ENCODE measurements at regions not wholly inside any gene's neighbourhood (a gene's known extent, or its start where the extent isn't known, plus 50 kb on each side); places are given as distances from the start of the nearest gene placed in this dataset.

DNA sequence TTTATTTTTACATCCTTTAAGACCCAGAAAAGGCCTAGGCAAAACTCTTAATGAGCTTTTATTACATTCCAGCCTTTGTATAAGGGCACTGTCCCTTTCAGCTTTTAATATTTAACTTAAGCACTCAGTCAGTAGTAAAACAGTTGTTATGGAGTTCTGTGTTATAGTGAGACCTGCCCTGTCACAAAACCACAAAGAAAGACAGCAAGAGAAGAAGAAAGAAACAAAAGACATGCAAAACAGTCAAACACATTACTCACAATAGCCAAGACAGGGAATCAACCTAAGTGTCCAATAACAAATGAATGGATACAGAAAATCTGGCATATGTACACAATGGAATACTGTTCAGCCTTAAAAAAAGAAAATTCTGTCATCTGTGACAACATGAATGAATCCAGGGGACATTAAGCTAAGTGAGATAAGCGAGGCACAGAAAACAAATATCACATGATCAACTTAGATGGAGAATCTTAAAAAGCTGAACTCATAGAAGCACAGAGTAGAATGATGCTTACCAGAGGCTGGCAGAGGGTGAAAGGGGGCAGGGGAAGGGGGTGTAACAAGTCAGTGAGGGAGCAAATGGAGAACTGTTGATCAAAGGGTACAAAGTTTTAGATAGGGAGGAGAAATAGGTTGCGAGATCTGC is 63.8 kb upstream of the CCNG1 start:
- DNase-seq: no peak

DNA sequence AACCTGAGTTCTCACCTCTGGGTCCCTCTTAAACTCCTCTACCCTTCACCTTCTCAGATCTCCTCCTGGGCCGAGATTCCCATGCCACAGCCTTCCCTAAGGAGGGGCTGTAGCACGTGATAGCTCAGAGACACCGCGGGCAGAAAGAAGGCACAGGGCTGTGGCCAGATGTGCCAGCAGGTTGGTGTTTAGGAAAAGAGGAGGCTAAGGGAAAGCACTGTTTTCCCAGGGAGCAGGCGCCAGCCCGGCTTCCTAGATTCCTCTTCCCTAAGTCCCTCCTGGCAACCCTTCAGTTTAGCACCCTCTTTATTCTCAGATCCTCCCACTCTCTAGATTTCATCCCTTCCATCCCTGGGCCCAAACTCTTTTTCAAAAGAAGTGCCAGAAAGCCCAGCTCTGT is 59.4 kb upstream of the CCNG1 start:
- DNase-seq: no peak

DNA sequence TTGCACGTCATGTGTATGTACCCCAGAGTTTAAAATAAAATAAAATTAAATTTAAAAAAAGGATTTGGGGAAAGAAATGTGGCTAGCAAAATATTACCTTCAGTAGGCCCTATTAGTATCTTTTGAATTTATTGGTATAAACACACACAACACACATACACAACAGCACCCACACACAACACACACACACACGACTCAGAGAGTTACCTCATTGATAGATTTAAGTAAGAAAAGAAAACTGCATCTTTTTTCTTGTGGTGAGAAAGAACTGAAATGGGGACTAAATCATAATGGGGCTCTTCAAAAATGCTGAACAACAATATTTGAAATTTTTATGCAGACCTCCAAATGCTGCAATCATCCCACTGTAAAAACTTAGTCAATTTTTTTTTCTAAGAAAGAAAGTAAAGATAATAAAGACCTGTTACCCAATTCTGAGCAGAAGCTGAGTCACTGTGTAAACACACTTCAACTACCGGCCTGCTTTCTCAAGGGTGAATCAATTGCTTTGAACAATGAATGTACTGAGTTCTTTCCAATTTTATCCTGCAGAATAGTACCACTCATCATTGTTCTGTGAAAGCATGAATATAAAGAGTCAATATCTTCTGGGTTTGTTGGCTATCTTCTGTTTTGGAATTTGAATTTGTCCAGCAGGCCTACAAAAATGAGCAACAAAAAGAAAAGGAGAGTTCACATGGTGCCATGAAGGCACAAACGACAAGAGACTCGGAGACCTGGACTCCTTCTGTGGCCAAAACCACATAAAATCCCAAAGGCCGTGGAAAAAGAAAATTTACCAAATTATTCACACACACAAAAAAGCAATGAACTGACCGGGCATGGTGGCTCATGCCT is 57.9 kb upstream of the CCNG1 start:
- no peak for DNase-seq

- DNase-seq: no peak
Measured at GRCh38 chr5:163381832-163382231, 55.6 kb upstream of the CCNG1 start.

GRCh38 chr5:163383754-163384153 is 53.6 kb upstream of the CCNG1 start:
- DNase-seq: no peak

DNA sequence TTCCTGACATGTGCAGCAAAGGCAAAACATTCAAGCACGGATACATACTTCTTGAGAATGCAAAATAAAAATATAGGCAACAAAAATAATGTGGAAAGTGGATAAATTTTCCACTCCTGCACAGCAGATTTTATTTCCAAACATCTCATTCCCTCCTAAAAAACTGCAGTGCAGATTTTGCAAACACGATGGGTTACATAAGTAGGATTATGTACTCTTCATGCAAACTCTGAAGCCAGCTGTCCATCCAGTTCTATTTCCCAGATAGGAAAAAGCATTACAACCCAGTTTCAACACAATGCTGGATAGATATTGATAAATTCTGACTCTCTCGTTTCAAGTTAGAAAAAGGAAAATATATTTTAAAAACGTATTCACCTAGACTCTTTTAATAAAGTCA is 52.7 kb upstream of the CCNG1 start:
- no peak for DNase-seq

DNA sequence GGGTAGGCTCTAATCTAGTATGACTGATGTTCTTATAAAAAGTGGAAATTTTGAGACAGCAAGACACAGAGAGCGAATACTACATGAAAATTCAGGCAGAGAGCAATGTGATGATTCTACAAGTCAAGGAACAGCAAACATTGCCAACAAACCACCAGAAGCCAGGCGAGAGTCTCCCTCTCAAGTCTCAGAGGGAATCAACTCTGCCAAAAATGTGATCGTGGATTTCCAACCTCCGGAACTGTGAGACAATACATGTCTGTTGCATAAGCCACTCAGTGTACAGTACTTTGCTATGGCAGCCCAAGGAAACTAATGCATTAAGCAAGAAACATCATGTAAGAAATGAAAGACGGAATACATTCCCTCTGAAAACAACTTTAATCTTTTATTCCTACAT is 52.1 kb upstream of the CCNG1 start:
- DNase-seq: no peak

GRCh38 chr5:163385824-163386223 is 51.6 kb upstream of the CCNG1 start:
- DNase-seq: no peak

GRCh38 chr5:163386352-163386751 is 51.0 kb upstream of the CCNG1 start:
- no peak for DNase-seq

GRCh38 chr5:163387589-163388343 is 49.6 kb upstream of the CCNG1 start:
- DNase-seq: no peak

All from CD4-positive, alpha-beta T cell treated with Interleukin-17A for 4 hours (primary cell).